RWPE2 (cell line): ENCODE measurements at regions not wholly inside any gene's neighbourhood (a gene's known extent, or its start where the extent isn't known, plus 50 kb on each side); places are given as distances from the start of the nearest gene placed in this dataset.

Source experiments
- ATAC-seq: fragments of 200-7000 bp; cut with Tn5 transposase; 3 replicates; pipeline ENCODE4 v1.9.1; 2021; ENCODE audit warnings: low read depth
- DNase-seq: peaks from one replicate; pipeline ENCODE4 v3.0.0-alpha.2; 2020; ENCODE audit warnings: low spot score
- H3K27ac ChIP-seq: fragments of 450-650 bp; 2 replicates; pipeline ENCODE4 v1.5.1; 2017; ENCODE audit warnings: mild to moderate bottlenecking; ENCODE audit not compliant: poor library complexity, severe bottlenecking
- H3K27me3 ChIP-seq: fragments of 250-450 bp; sonication (Bioruptor Pico); 2 replicates; pipeline ENCODE4 v1.5.1; 2021; ENCODE audit warnings: mild to moderate bottlenecking, moderate library complexity; ENCODE audit not compliant: insufficient read depth, poor library complexity, severe bottlenecking
- H3K36me3 ChIP-seq: fragments of 250-450 bp; sonication (Bioruptor Pico); 2 replicates; pipeline ENCODE4 v1.5.1; 2020; ENCODE audit warnings: low read depth, mild to moderate bottlenecking, moderate library complexity
- H3K4me1 ChIP-seq: fragments of 250-450 bp; sonication (Bioruptor Pico); 2 replicates; pipeline ENCODE4 v1.5.1; 2021; ENCODE audit warnings: mild to moderate bottlenecking, moderate library complexity; ENCODE audit not compliant: insufficient read depth, poor library complexity, severe bottlenecking
- H3K4me3 ChIP-seq: fragments of 250-450 bp; sonication (Bioruptor Pico); 2 replicates; pipeline ENCODE4 v1.5.1; 2021; ENCODE audit warnings: mild to moderate bottlenecking, moderate library complexity; ENCODE audit not compliant: severe bottlenecking
- H3K9me3 ChIP-seq: fragments of 250-450 bp; sonication (Bioruptor Pico); 2 replicates; pipeline ENCODE4 v1.5.1; 2021; ENCODE audit warnings: mild to moderate bottlenecking, moderate library complexity; ENCODE audit not compliant: severe bottlenecking
- TF ChIP-seq, protein P1 (sequence below): fragments of 450-650 bp; IDR thresholded peaks from one replicate; pipeline ENCODE4 v1.5.1; 2017; ENCODE audit warnings: mild to moderate bottlenecking, moderate library complexity; ENCODE audit not compliant: poor library complexity, severe bottlenecking

DNA sequence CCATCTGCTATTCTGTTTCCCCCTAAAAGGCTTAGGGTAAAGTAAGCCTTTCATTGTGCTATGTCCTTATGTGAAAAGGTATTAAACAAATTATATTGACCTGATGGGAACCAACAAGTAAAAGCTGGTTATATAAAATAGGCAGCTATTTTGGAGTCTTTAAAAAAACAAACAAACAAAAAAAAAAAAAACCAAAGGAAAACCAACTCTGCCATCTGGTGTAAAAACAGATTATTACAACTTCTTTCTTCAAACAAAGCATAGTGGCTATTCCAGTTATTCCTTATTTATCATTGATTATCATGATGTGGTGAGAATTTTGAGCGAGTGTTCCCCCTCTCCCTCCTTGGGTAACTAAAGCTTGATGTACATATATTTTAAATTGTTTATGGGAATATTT lies 122.3 kb upstream of the FHL2 start:
- Histone ChIP-seq H3K4me3 (no peak overlapping the region), H3K9me3 (no peaks in the 10 kb centered on the region), H3K4me1 (no peaks in the 10 kb centered on the region), H3K27me3 (no peaks in the 10 kb centered on the region), H3K27ac (no peak overlapping the region), H3K36me3 (no peaks in the 10 kb centered on the region)
- no peak for DNase-seq
- no peak for ATAC-seq
- TF ChIP-seq, protein P1, sequence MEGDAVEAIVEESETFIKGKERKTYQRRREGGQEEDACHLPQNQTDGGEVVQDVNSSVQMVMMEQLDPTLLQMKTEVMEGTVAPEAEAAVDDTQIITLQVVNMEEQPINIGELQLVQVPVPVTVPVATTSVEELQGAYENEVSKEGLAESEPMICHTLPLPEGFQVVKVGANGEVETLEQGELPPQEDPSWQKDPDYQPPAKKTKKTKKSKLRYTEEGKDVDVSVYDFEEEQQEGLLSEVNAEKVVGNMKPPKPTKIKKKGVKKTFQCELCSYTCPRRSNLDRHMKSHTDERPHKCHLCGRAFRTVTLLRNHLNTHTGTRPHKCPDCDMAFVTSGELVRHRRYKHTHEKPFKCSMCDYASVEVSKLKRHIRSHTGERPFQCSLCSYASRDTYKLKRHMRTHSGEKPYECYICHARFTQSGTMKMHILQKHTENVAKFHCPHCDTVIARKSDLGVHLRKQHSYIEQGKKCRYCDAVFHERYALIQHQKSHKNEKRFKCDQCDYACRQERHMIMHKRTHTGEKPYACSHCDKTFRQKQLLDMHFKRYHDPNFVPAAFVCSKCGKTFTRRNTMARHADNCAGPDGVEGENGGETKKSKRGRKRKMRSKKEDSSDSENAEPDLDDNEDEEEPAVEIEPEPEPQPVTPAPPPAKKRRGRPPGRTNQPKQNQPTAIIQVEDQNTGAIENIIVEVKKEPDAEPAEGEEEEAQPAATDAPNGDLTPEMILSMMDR = peak; percentile 80

DNA sequence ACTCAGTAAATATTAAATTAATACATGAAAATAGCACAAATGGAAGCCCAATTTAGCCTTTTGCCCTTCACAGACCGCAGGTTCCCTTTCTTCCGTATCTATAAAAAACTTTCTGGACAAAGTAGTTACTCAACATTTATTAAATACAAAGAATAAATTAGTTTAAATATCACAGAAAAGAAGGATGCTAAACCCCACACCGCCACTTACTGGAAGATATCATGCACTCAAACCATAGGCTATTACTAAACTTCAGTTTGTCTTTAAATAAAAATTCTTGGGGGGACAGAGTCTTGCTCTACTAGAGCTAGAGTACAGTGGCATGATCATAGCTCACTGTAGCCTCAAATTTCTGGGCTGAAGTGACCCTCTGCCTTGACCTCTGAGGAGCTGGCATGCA lies 120.7 kb upstream of the FHL2 start:
- Histone ChIP-seq H3K27ac (no peak overlapping the region), H3K4me1 (no peaks in the 10 kb centered on the region), H3K4me3 (no peak overlapping the region), H3K36me3 (no peaks in the 10 kb centered on the region), H3K9me3 (no peaks in the 10 kb centered on the region), H3K27me3 (no peaks in the 10 kb centered on the region)
- ATAC-seq = no peak
- TF ChIP-seq, protein P1 = no peak
- no peak for DNase-seq

DNA sequence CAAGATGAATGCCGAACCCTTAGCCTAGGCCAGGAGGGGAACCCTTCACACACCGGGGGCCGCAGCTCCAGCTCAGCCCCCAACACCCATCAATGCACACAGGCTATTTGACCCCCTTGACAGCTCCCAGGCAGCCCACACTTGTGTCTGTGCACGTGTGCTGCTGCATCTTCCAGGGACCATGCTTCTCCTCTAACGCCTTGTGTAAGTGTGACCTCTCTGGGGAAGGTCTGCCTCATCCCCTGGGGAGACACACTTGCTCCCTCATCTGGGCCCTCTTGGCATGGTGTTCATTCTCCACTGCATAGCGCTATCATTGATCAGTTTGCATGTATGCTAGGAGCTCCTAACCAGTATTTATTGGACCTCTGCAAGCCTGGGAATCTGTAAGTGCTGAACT lies 120.0 kb upstream of the FHL2 start:
- no peak for DNase-seq
- Histone ChIP-seq H3K27me3 (no peaks in the 10 kb centered on the region), H3K27ac (no peak overlapping the region)

GRCh38 chr2:105517814-105518705 lies 119.2 kb upstream of the FHL2 start:
- H3K4me3 ChIP-seq = no peak overlapping the region
- H3K27me3 ChIP-seq = no peaks in the 10 kb centered on the region
- no peaks in the 10 kb centered on the region for H3K9me3 ChIP-seq
- no peaks in the 10 kb centered on the region for H3K4me1 ChIP-seq
- DNase-seq (no peak), ATAC-seq (no peak)
- no peaks in the 10 kb centered on the region for H3K36me3 ChIP-seq
- TF ChIP-seq, protein P1 = no peak
- no peak overlapping the region for H3K27ac ChIP-seq

More for the DNA sequence above, 120.0 kb upstream of the FHL2 start:
- H3K9me3 ChIP-seq = no peaks in the 10 kb centered on the region
- no peak overlapping the region for H3K4me3 ChIP-seq
- H3K36me3 ChIP-seq = no peaks in the 10 kb centered on the region
- TF ChIP-seq, protein P1 = peak; percentile 39
- no peaks in the 10 kb centered on the region for H3K4me1 ChIP-seq
- ATAC-seq = peak; percentile 53; the same call in 1 of the 3 replicates
